GM12891 (cell line): ENCODE measurements at regions not wholly inside any gene's neighbourhood (a gene's known extent, or its start where the extent isn't known, plus 50 kb on each side); places are given as distances from the start of the nearest gene placed in this dataset.
"Not testable (repeated sequence)": the region's sequence is repeated elsewhere in the genome, so short reads cannot be mapped to it uniquely, and the experiment has no call there.

Experiments used
- POLR2A ChIP-seq: IDR thresholded peaks from 2 replicates; pipeline ENCODE4 v1.6.1; 2011; ENCODE audit warnings: low read depth, low read length, control low read depth
- POLR2AphosphoS5 ChIP-seq: IDR thresholded peaks from 2 replicates; pipeline ENCODE4 v1.6.1; 2011; ENCODE audit warnings: low read depth, low read length, control low read depth
- POU2F2 ChIP-seq: IDR thresholded peaks from 2 replicates; pipeline ENCODE4 v1.6.1; 2011; ENCODE audit warnings: low read depth, mild to moderate bottlenecking, control low read depth, low read length, moderate library complexity
- SPI1 ChIP-seq: IDR thresholded peaks from 2 replicates; pipeline ENCODE4 v1.6.1; 2011; ENCODE audit warnings: low read depth, low read length, control low read depth
- TAF1 ChIP-seq: IDR thresholded peaks from 2 replicates; pipeline ENCODE4 v1.6.1; 2011; ENCODE audit warnings: low read depth, low read length, control low read depth

- not testable (repeated sequence) for TF ChIP-seq TAF1, POLR2A, POU2F2, POLR2AphosphoS5, SPI1
These were observed 269.0 kb upstream of the RBMS1 start for GRCh38 chr2:160762493-160763128.
